K562 (cell line): ENCODE measurements at regions not wholly inside any gene's neighbourhood (a gene's known extent, or its start where the extent isn't known, plus 50 kb on each side); places are given as distances from the start of the nearest gene placed in this dataset.

Experiments
- CEBPG ChIP-seq, 3 experiments: fragments of 200-800 bp in 1 of 3; sonication (Bioruptor generic) in 1 of 3; sonication (generic) in 1 of 3; formaldehyde crosslinking in 1 of 3; IDR thresholded peaks in 2 of 3; conservative IDR thresholded peaks in 1 of 3; 2 replicates each; pipeline versions ENCODE4 v1.6.1 to v1.8.0; 2016 to 2022; ENCODE audit warnings: missing compliant biosample characterization in 2 of 3, missing genetic modification characterization in 2 of 3, mild to moderate bottlenecking in 1 of 3, missing genetic modification reagents in 1 of 3
- HMGXB4 ChIP-seq: sonication (generic); formaldehyde crosslinking; IDR thresholded peaks from 2 replicates; pipeline ENCODE4 v1.8.1; 2023; ENCODE audit warnings: mild to moderate bottlenecking, missing genetic modification reagents
- MEF2D ChIP-seq: conservative IDR thresholded peaks from 2 replicates; pipeline ENCODE4 v1.6.1; 2016; ENCODE audit warnings: low read depth, missing genetic modification characterization, missing compliant biosample characterization
- MTA3 ChIP-seq: fragments of 450-650 bp; formaldehyde crosslinking; IDR thresholded peaks from 2 replicates; pipeline ENCODE4 v1.6.1; 2017; ENCODE audit warnings: mild to moderate bottlenecking, borderline replicate concordance
- PPARD ChIP-seq: fragments of 250-450 bp; sonication (Bioruptor Pico); IDR thresholded peaks from 2 replicates; pipeline ENCODE4 v1.8.0; 2022; ENCODE audit warnings: inconsistent platforms, mild to moderate bottlenecking, moderate library complexity
- RERE ChIP-seq: sonication (generic); formaldehyde crosslinking; IDR thresholded peaks from 2 replicates; pipeline ENCODE4 v1.8.0; 2023; ENCODE audit warnings: missing genetic modification reagents, mild to moderate bottlenecking, borderline replicate concordance
- YY1 ChIP-seq, 3 experiments: IDR thresholded peaks; 2 replicates each; pipeline ENCODE4 v1.6.1; 2011; ENCODE audit warnings: low read length in 2 of 3, mild to moderate bottlenecking in 2 of 3, moderate library complexity in 2 of 3, borderline replicate concordance in 1 of 3, control low read depth in 1 of 3, low read depth in 1 of 3; ENCODE audit not compliant: insufficient read depth in 3 of 3, insufficient replicate concordance in 2 of 3, control insufficient read depth in 1 of 3, insufficient read length in 1 of 3; ENCODE audit errors: extremely low read depth in 1 of 3
- ZNF551 ChIP-seq: fragments of 250-450 bp; sonication (Bioruptor Pico); IDR thresholded peaks from 2 replicates; pipeline ENCODE4 v1.5.0; 2021; ENCODE audit warnings: mild to moderate bottlenecking, moderate library complexity

GRCh38 chr10:107341281-107341680 lies 176.8 kb upstream of the SORCS1 start (continued):
- TF ChIP-seq HMGXB4 (CRISPR knock-in tag) (no peak), ZNF551 (no peak), PPARD (CRISPR knock-in tag) (no peak), RERE (no peak), MEF2D (tag) (no peak), CEBPG (CRISPR knock-in tag; IDR thresholded peaks at IDR 0.05) (no peak), CEBPG (tag; conservative IDR thresholded peaks at IDR 0.05 in 1 of 2, IDR thresholded peaks at IDR 0.05 in 1 of 2) (no peak), MTA3 (no peak), YY1 (IDR thresholded peaks at IDR 0.05; ENCODE audit: borderline replicate concordance in 1 of 3, control insufficient read depth in 1 of 3, extremely low read depth in 1 of 3, insufficient read depth in 3 of 3, insufficient read length in 1 of 3, insufficient replicate concordance in 2 of 3, low read depth in 1 of 3, low read length in 2 of 3) (no peak)
